ENCODE measurements at regions not wholly inside any gene's neighbourhood (a gene's known extent, or its start where the extent isn't known, plus 50 kb on each side); places are given as distances from the start of the nearest gene placed in this dataset.

DNA sequence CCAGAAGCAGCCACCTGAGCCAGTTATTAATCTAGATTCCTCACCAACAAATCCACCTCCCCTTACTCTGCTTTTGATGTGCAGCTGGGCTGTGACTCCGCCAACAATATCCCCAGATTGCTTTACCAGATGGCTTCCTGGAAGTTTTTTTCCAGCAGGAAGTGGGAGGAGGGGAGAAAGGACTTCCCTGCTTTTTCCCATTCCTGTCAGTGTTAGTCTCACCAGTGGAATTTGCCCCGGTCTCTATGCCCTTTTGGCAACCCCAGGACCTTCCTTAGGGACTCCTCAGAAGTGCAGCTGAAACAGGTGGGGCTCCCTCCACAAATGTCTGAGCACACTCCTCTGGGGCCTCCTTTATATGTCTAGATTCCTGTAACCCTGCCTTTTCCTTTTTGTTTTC is 465.2 kb upstream of the IGFBP7 start:
- no peaks in the 10 kb centered on the region for H3K27me3 ChIP-seq (replicated peaks; ENCODE audit: control insufficient read depth, insufficient read depth, low read length)
- no peaks in the 10 kb centered on the region for H3K36me3 ChIP-seq (ENCODE audit: control insufficient read depth, insufficient read depth, low read length)
- no peaks in the 10 kb centered on the region for H3K9me3 ChIP-seq
- intact Hi-C loops (cut with micrococcal nuclease; ENCODE audit: unreplicated experiment) = no loop called here
- H3K4me3 ChIP-seq (ENCODE audit: low read depth, low read length) = no peak overlapping the region
- Mint-ChIP-seq H3K36me3 (ENCODE audit: insufficient read depth, unreplicated experiment) (no peaks in the 10 kb centered on the region), H3K27me3 (ENCODE audit: insufficient read depth, unreplicated experiment) (no peaks in the 10 kb centered on the region), H3K4me1 (ENCODE audit: low read depth, unreplicated experiment) (no peaks in the 10 kb centered on the region), H3K27ac (ENCODE audit: unreplicated experiment) (no peak overlapping the region), H3K9me3 (ENCODE audit: unreplicated experiment) (peaks cover 7% of the 10 kb centered on the region), H3K4me3 (ENCODE audit: unreplicated experiment) (no peak overlapping the region)
- CTCF ChIA-PET = no interaction called here
- H3K4me1 ChIP-seq = no peaks in the 10 kb centered on the region
- POLR2A ChIA-PET = no interaction called here
- no peak for DNase-seq
- TF ChIP-seq, protein P1, sequence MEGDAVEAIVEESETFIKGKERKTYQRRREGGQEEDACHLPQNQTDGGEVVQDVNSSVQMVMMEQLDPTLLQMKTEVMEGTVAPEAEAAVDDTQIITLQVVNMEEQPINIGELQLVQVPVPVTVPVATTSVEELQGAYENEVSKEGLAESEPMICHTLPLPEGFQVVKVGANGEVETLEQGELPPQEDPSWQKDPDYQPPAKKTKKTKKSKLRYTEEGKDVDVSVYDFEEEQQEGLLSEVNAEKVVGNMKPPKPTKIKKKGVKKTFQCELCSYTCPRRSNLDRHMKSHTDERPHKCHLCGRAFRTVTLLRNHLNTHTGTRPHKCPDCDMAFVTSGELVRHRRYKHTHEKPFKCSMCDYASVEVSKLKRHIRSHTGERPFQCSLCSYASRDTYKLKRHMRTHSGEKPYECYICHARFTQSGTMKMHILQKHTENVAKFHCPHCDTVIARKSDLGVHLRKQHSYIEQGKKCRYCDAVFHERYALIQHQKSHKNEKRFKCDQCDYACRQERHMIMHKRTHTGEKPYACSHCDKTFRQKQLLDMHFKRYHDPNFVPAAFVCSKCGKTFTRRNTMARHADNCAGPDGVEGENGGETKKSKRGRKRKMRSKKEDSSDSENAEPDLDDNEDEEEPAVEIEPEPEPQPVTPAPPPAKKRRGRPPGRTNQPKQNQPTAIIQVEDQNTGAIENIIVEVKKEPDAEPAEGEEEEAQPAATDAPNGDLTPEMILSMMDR (IDR thresholded peaks at IDR 0.05; ENCODE audit: insufficient read depth in 1 of 2, low read depth in 1 of 2, low read length in 1 of 2, severe bottlenecking in 1 of 2, unreplicated experiment in 1 of 2) = no peak
- no TSS peak for BruUV-seq (replicated peaks)

DNA sequence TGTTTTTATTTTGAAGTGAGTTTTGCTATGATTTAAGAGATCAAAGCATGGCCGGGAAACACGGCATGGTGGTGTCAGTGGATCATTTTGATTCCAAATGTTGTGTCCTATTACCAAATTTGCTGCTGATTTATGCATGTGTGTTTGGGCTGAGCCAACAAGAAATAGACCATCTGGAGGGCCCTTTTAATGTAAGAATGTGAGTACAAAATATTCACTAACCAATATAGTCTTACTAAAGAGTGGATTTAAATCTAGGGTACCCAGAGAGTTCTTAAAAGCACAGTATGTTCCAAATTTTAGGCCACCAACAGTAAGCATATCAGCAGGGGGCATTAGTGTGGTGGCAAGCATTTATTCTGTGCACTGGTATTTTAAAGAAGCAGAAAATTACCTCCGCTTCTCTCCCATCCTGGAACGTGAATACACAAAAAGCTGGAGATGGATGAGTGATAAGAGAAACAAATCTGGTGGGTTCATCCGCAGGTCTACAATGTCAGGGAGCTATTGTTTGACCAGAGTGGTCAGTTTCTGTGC is 444.4 kb upstream of the IGFBP7 start:
- no peaks in the 10 kb centered on the region for H3K27me3 ChIP-seq (replicated peaks; ENCODE audit: control insufficient read depth, insufficient read depth, low read length)
- H3K9me3 Mint-ChIP-seq (ENCODE audit: unreplicated experiment) = no peaks in the 10 kb centered on the region
- H3K4me3 ChIP-seq (ENCODE audit: low read depth, low read length) = no peak overlapping the region
- no peaks in the 10 kb centered on the region for H3K27me3 Mint-ChIP-seq (ENCODE audit: insufficient read depth, unreplicated experiment)
- H3K4me1 ChIP-seq = no peaks in the 10 kb centered on the region
- H3K27ac Mint-ChIP-seq (ENCODE audit: unreplicated experiment) = no peak overlapping the region
- no peaks in the 10 kb centered on the region for H3K4me1 Mint-ChIP-seq (ENCODE audit: low read depth, unreplicated experiment)
- H3K36me3 Mint-ChIP-seq (ENCODE audit: insufficient read depth, unreplicated experiment) = no peaks in the 10 kb centered on the region
- TF ChIP-seq, protein P1 (IDR thresholded peaks at IDR 0.05; ENCODE audit: insufficient read depth in 1 of 2, low read depth in 1 of 2, low read length in 1 of 2, severe bottlenecking in 1 of 2, unreplicated experiment in 1 of 2) = no peak
- ChIA-PET CTCF (no interaction called here), POLR2A (no interaction called here)
- no peaks in the 10 kb centered on the region for H3K9me3 ChIP-seq
- BruUV-seq (replicated peaks) = no TSS peak
- no peak for DNase-seq
- H3K4me3 Mint-ChIP-seq (ENCODE audit: unreplicated experiment) = no peak overlapping the region
- intact Hi-C loops (cut with micrococcal nuclease; ENCODE audit: unreplicated experiment) = loop anchor here (10.0 kb wide), 1 partner anchor 110 kb away; no protein-coding TSS in a partner anchor
- H3K36me3 ChIP-seq (ENCODE audit: control insufficient read depth, insufficient read depth, low read length) = no peaks in the 10 kb centered on the region

DNA sequence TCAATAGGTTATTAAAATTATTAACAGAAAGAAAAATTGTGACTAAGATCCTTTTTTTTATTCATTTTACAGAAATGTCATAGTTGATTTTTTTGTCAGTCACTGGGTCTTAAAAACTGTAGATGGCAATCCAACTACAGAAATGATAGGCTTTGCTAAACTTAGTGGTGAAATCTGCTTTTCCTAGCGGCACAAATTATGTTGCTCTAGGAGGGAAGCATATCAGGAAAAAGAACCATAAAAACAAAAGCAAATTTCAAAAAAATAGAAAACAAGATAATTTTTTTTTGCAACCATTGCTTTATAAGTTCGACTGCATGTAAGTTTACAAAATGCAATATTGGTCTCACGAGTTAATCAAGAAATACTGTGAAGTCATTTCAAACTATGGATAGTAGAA is 443.5 kb upstream of the IGFBP7 start:
- no peak for DNase-seq
- H3K4me3 Mint-ChIP-seq (ENCODE audit: unreplicated experiment) = no peak overlapping the region
- no peaks in the 10 kb centered on the region for H3K27me3 ChIP-seq (replicated peaks; ENCODE audit: control insufficient read depth, insufficient read depth, low read length)
- no TSS peak for BruUV-seq (replicated peaks)
- TF ChIP-seq, protein P1 (IDR thresholded peaks at IDR 0.05; ENCODE audit: insufficient read depth in 1 of 2, low read depth in 1 of 2, low read length in 1 of 2, severe bottlenecking in 1 of 2, unreplicated experiment in 1 of 2) = no peak
- intact Hi-C loops (cut with micrococcal nuclease; ENCODE audit: unreplicated experiment) = loop anchor here (10.0 kb wide), 1 partner anchor 109 kb away; no protein-coding TSS in a partner anchor
- no peaks in the 10 kb centered on the region for H3K36me3 Mint-ChIP-seq (ENCODE audit: insufficient read depth, unreplicated experiment)
- no peaks in the 10 kb centered on the region for H3K9me3 Mint-ChIP-seq (ENCODE audit: unreplicated experiment)
- H3K27ac Mint-ChIP-seq (ENCODE audit: unreplicated experiment) = no peak overlapping the region
- H3K9me3 ChIP-seq = no peaks in the 10 kb centered on the region
- H3K27me3 Mint-ChIP-seq (ENCODE audit: insufficient read depth, unreplicated experiment) = no peaks in the 10 kb centered on the region
- H3K4me1 Mint-ChIP-seq (ENCODE audit: low read depth, unreplicated experiment) = no peaks in the 10 kb centered on the region
- POLR2A ChIA-PET = no interaction called here
- no peaks in the 10 kb centered on the region for H3K4me1 ChIP-seq
- no peaks in the 10 kb centered on the region for H3K36me3 ChIP-seq (ENCODE audit: control insufficient read depth, insufficient read depth, low read length)
- CTCF ChIA-PET = no interaction called here
- no peak overlapping the region for H3K4me3 ChIP-seq (ENCODE audit: low read depth, low read length)

All from Caco-2 (cell line).